DOHH2 (cell line): ENCODE measurements at regions not wholly inside any gene's neighbourhood (a gene's known extent, or its start where the extent isn't known, plus 50 kb on each side); places are given as distances from the start of the nearest gene placed in this dataset.

Source experiments
- EZH2phosphoT487 ChIP-seq: fragments of 200-600 bp; sonication (generic); IDR thresholded peaks from 2 replicates; pipeline ENCODE4 v1.6.1; 2017; ENCODE audit warnings: borderline replicate concordance, mild to moderate bottlenecking, antibody characterized with exemption, low read length, moderate library complexity, mixed read lengths
- TF ChIP-seq, protein P1 (sequence below): fragments of 200-600 bp; sonication (generic); IDR thresholded peaks from one replicate; pipeline ENCODE4 v1.5.1; 2014; ENCODE audit warnings: antibody characterized with exemption, mild to moderate bottlenecking, low read depth, low read length; ENCODE audit not compliant: poor library complexity, severe bottlenecking

DNA sequence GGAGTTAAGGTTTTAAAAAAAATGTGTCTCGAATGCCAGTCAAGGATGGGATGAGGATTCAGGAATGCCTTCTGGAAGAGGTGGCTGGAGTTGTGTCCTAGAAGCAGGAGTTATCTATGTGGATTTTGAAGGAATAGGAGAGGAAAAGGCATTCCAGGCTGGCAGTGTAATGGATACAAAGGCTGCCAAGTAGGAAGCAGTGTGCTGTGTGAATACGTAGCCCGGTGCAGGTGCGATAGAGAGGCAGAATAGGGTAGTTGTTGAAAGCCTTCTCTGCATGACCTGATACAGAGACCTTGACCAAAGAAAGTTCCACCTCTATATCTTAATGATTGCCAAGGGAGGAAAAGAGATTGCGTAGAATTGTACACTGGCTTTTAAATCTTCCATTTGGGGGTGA is 128.1 kb upstream of the ITGB1 start:
- TF ChIP-seq, protein P1, sequence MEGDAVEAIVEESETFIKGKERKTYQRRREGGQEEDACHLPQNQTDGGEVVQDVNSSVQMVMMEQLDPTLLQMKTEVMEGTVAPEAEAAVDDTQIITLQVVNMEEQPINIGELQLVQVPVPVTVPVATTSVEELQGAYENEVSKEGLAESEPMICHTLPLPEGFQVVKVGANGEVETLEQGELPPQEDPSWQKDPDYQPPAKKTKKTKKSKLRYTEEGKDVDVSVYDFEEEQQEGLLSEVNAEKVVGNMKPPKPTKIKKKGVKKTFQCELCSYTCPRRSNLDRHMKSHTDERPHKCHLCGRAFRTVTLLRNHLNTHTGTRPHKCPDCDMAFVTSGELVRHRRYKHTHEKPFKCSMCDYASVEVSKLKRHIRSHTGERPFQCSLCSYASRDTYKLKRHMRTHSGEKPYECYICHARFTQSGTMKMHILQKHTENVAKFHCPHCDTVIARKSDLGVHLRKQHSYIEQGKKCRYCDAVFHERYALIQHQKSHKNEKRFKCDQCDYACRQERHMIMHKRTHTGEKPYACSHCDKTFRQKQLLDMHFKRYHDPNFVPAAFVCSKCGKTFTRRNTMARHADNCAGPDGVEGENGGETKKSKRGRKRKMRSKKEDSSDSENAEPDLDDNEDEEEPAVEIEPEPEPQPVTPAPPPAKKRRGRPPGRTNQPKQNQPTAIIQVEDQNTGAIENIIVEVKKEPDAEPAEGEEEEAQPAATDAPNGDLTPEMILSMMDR, result no peak
- no peak for TF ChIP-seq EZH2phosphoT487
